Activated CD8-positive, alpha-beta memory T cell treated with anti-CD3 and anti-CD28 coated beads, Interleukin-2, amount 10 ng/mL, durations not matched to agents 7 days and 5 days (primary cell): ENCODE measurements at regions not wholly inside any gene's neighbourhood (a gene's known extent, or its start where the extent isn't known, plus 50 kb on each side); places are given as distances from the start of the nearest gene placed in this dataset.

Experiments
- ATAC-seq: fragments of 150-1000 bp; cut with Tn5 transposase; one replicate; pipeline ENCODE4 v1.10.0; 2021; ENCODE audit warnings: moderate library complexity
- CTCF ChIA-PET: fragments of 350-600 bp; sonication (Branson Sonifier 250); formaldehyde crosslinking; loops from one replicate; lab custom pipeline; 2021; ENCODE audit warnings: antibody characterized with exemption; lab: Charles Lee
- DNase-seq: peaks from one replicate; pipeline ENCODE4 v3.0.0-alpha.2; 2020
- H3K27ac Mint-ChIP-seq: one replicate; pipeline ENCODE4 v1.8.0; 2021; ENCODE audit warnings: mild to moderate bottlenecking, mixed read lengths
- H3K27me3 Mint-ChIP-seq: one replicate; pipeline ENCODE4 v1.8.0; 2021; ENCODE audit warnings: mixed read lengths
- H3K36me3 Mint-ChIP-seq: one replicate; pipeline ENCODE4 v1.8.0; 2021; ENCODE audit warnings: mild to moderate bottlenecking, mixed read lengths
- H3K4me1 Mint-ChIP-seq: one replicate; pipeline ENCODE4 v1.8.0; 2021; ENCODE audit warnings: mixed read lengths
- H3K4me3 Mint-ChIP-seq: one replicate; pipeline ENCODE4 v1.8.0; 2021; ENCODE audit warnings: mild to moderate bottlenecking, moderate library complexity, mixed read lengths
- H3K9me3 Mint-ChIP-seq: one replicate; pipeline ENCODE4 v1.8.0; 2022; ENCODE audit warnings: low read depth, mixed read lengths

- Mint-ChIP-seq H3K27me3 (no peaks in the 10 kb centered on the region), H3K9me3 (peaks cover 9% of the 10 kb centered on the region), H3K4me1 (no peaks in the 10 kb centered on the region), H3K36me3 (no peaks in the 10 kb centered on the region), H3K27ac (no peak overlapping the region), H3K4me3 (no peak overlapping the region)
- CTCF ChIA-PET = no interaction called here
- ATAC-seq = no peak
- DNase-seq = no peak
Observed at GRCh38 chr5:3006961-3007551, 255.6 kb upstream of the IRX2 start.

GRCh38 chr5:3006526-3006925, 255.0 kb upstream of the IRX2 start:
- H3K4me1 Mint-ChIP-seq = no peaks in the 10 kb centered on the region
- H3K9me3 Mint-ChIP-seq = peaks cover 9% of the 10 kb centered on the region
- no peak overlapping the region for H3K4me3 Mint-ChIP-seq
- H3K36me3 Mint-ChIP-seq = no peaks in the 10 kb centered on the region
- no peaks in the 10 kb centered on the region for H3K27me3 Mint-ChIP-seq
- ATAC-seq = no peak
- no peak overlapping the region for H3K27ac Mint-ChIP-seq
- DNase-seq = no peak
- CTCF ChIA-PET = no interaction called here

- no peak for DNase-seq
- Mint-ChIP-seq H3K36me3 (no peaks in the 10 kb centered on the region), H3K9me3 (peaks cover 10% of the 10 kb centered on the region), H3K27me3 (no peaks in the 10 kb centered on the region), H3K4me1 (no peaks in the 10 kb centered on the region), H3K27ac (no peak overlapping the region), H3K4me3 (no peak overlapping the region)
- ATAC-seq = no peak
- CTCF ChIA-PET = no interaction called here
Observed at GRCh38 chr5:3004361-3005080, 253.0 kb upstream of the IRX2 start.

- ATAC-seq (no peak), DNase-seq (no peak)
- Mint-ChIP-seq H3K9me3 (peaks cover 10% of the 10 kb centered on the region), H3K27ac (no peak overlapping the region), H3K27me3 (no peaks in the 10 kb centered on the region), H3K4me1 (no peaks in the 10 kb centered on the region), H3K36me3 (no peaks in the 10 kb centered on the region), H3K4me3 (no peak overlapping the region)
- CTCF ChIA-PET = no interaction called here
Observed at GRCh38 chr5:3002230-3002629, 250.8 kb upstream of the IRX2 start.

- CTCF ChIA-PET = no interaction called here
- Mint-ChIP-seq H3K4me3 (no peak overlapping the region), H3K27ac (no peak overlapping the region), H3K27me3 (no peaks in the 10 kb centered on the region), H3K36me3 (no peaks in the 10 kb centered on the region), H3K4me1 (no peaks in the 10 kb centered on the region), H3K9me3 (peaks cover 10% of the 10 kb centered on the region)
- DNase-seq (no peak), ATAC-seq (no peak)
Observed at GRCh38 chr5:3000631-3001030, 249.2 kb upstream of the IRX2 start.

- no peak for DNase-seq
- ATAC-seq = no peak
- Mint-ChIP-seq H3K27ac (no peak overlapping the region), H3K4me3 (no peak overlapping the region), H3K4me1 (no peaks in the 10 kb centered on the region), H3K9me3 (peaks cover 10% of the 10 kb centered on the region), H3K36me3 (no peaks in the 10 kb centered on the region), H3K27me3 (no peaks in the 10 kb centered on the region)
- CTCF ChIA-PET = no interaction called here
Observed at GRCh38 chr5:2999926-3000325, 248.4 kb upstream of the IRX2 start.

GRCh38 chr5:2998106-2998505, 246.6 kb upstream of the IRX2 start:
- no peak for ATAC-seq
- Mint-ChIP-seq H3K4me3 (no peak overlapping the region), H3K27me3 (no peaks in the 10 kb centered on the region), H3K4me1 (no peaks in the 10 kb centered on the region), H3K27ac (no peak overlapping the region), H3K36me3 (no peaks in the 10 kb centered on the region), H3K9me3 (peaks cover 10% of the 10 kb centered on the region)
- DNase-seq = no peak
- CTCF ChIA-PET = no interaction called here

GRCh38 chr5:2997179-2997578, 245.7 kb upstream of the IRX2 start:
- no peaks in the 10 kb centered on the region for H3K4me1 Mint-ChIP-seq
- CTCF ChIA-PET = no interaction called here
- DNase-seq (no peak), ATAC-seq (no peak)
- H3K4me3 Mint-ChIP-seq = no peak overlapping the region
- H3K27me3 Mint-ChIP-seq = no peaks in the 10 kb centered on the region
- H3K9me3 Mint-ChIP-seq = peaks cover 4% of the 10 kb centered on the region
- no peak overlapping the region for H3K27ac Mint-ChIP-seq
- H3K36me3 Mint-ChIP-seq = no peaks in the 10 kb centered on the region

- Mint-ChIP-seq H3K27ac (no peak overlapping the region), H3K27me3 (no peaks in the 10 kb centered on the region), H3K9me3 (peaks cover 3% of the 10 kb centered on the region), H3K4me1 (no peaks in the 10 kb centered on the region), H3K36me3 (no peaks in the 10 kb centered on the region), H3K4me3 (no peak overlapping the region)
- DNase-seq = no peak
- CTCF ChIA-PET = no interaction called here
- ATAC-seq = no peak
Observed at GRCh38 chr5:2996687-2997086, 245.2 kb upstream of the IRX2 start.

GRCh38 chr5:2996248-2996647, 244.8 kb upstream of the IRX2 start:
- Mint-ChIP-seq H3K36me3 (no peaks in the 10 kb centered on the region), H3K9me3 (peaks cover 5% of the 10 kb centered on the region), H3K4me3 (no peak overlapping the region), H3K27ac (no peak overlapping the region), H3K4me1 (no peaks in the 10 kb centered on the region), H3K27me3 (no peaks in the 10 kb centered on the region)
- CTCF ChIA-PET = no interaction called here
- DNase-seq (no peak), ATAC-seq (no peak)

- no peaks in the 10 kb centered on the region for H3K36me3 Mint-ChIP-seq
- no peaks in the 10 kb centered on the region for H3K27me3 Mint-ChIP-seq
- H3K9me3 Mint-ChIP-seq = peaks cover 5% of the 10 kb centered on the region
- CTCF ChIA-PET = no interaction called here
- ATAC-seq = no peak
- no peak overlapping the region for H3K27ac Mint-ChIP-seq
- no peak overlapping the region for H3K4me3 Mint-ChIP-seq
- DNase-seq = no peak
- H3K4me1 Mint-ChIP-seq = no peaks in the 10 kb centered on the region
Observed at GRCh38 chr5:2995667-2996066, 244.2 kb upstream of the IRX2 start.

GRCh38 chr5:2995035-2995434, 243.6 kb upstream of the IRX2 start:
- H3K4me3 Mint-ChIP-seq = no peak overlapping the region
- peaks cover 4% of the 10 kb centered on the region for H3K9me3 Mint-ChIP-seq
- ATAC-seq (no peak), DNase-seq (no peak)
- H3K27me3 Mint-ChIP-seq = no peaks in the 10 kb centered on the region
- CTCF ChIA-PET = no interaction called here
- no peaks in the 10 kb centered on the region for H3K4me1 Mint-ChIP-seq
- no peak overlapping the region for H3K27ac Mint-ChIP-seq
- no peaks in the 10 kb centered on the region for H3K36me3 Mint-ChIP-seq

GRCh38 chr5:2993771-2994170, 242.3 kb upstream of the IRX2 start:
- H3K27me3 Mint-ChIP-seq = no peaks in the 10 kb centered on the region
- no peak overlapping the region for H3K27ac Mint-ChIP-seq
- no peak overlapping the region for H3K4me3 Mint-ChIP-seq
- no peak for ATAC-seq
- DNase-seq = no peak
- H3K36me3 Mint-ChIP-seq = no peaks in the 10 kb centered on the region
- H3K9me3 Mint-ChIP-seq = peaks cover 6% of the 10 kb centered on the region
- CTCF ChIA-PET = no interaction called here
- no peaks in the 10 kb centered on the region for H3K4me1 Mint-ChIP-seq

GRCh38 chr5:2993301-2993700, 241.8 kb upstream of the IRX2 start:
- CTCF ChIA-PET = no interaction called here
- Mint-ChIP-seq H3K9me3 (peaks cover 6% of the 10 kb centered on the region), H3K36me3 (no peaks in the 10 kb centered on the region), H3K27me3 (no peaks in the 10 kb centered on the region), H3K27ac (no peak overlapping the region), H3K4me1 (no peaks in the 10 kb centered on the region), H3K4me3 (no peak overlapping the region)
- ATAC-seq (no peak), DNase-seq (no peak)
